ENCODE measurements at regions not wholly inside any gene's neighbourhood (a gene's known extent, or its start where the extent isn't known, plus 50 kb on each side); places are given as distances from the start of the nearest gene placed in this dataset.

DNA sequence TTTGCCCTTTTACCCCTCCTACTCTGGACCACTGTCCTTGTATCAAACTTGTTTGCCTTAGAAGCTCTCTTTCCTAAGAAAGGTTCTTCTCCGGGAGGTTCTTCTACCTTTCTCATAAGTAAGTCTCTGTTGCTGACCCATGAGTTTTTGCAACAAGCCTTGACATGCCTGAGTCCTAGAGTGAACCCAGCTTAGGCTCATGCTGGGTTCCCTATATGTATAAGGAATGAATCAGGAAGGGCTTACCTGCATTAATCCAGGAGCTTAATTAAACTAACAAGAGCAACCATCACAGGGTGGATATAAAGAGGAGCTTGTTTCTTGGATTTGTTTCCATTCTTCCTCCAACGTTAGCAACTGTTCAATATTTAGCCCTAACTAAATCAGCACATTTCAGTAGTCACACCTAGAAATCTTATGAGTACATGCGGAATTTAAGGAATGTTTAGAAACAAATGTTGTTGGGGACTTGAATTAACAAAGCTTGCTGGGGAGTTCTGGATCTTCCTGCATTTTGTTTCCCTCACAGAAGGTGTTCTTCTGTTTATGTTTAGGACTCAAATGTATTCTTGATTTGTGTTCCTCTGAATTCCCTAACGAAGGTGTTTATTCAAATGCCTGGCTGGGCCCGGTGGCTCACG is 64.3 kb upstream of the RAB3GAP2 start:
- TF ChIP-seq EZH2 (IDR thresholded peaks at IDR 0.05; ENCODE audit: insufficient read depth, poor library complexity, severe bottlenecking) = no peak
- no peak for TF ChIP-seq EZH2phosphoT487 (IDR thresholded peaks at IDR 0.05; ENCODE audit: insufficient read depth, low read depth)
- Histone ChIP-seq H3K27ac (no peak overlapping the region), H3K4me2 (ENCODE audit: unreplicated experiment) (no peak overlapping the region), H3K9ac (no peak overlapping the region), H3K9me3 (ENCODE audit: low read depth) (no peaks in the 10 kb centered on the region), H2AFZ (no peak overlapping the region), H3K79me2 (ENCODE audit: insufficient read depth) (no peaks in the 10 kb centered on the region), H3K9me2 (ENCODE audit: insufficient read depth) (no peaks in the 10 kb centered on the region), H3K4me1 (ENCODE audit: insufficient read depth) (no peaks in the 10 kb centered on the region), H3K27me3 (replicated peaks; ENCODE audit: insufficient read depth) (no peaks in the 10 kb centered on the region), H4K20me1 (ENCODE audit: insufficient read depth) (no peaks in the 10 kb centered on the region), H3K36me3 (ENCODE audit: low read depth) (no peaks in the 10 kb centered on the region), H3F3A (ENCODE audit: insufficient read depth) (no peaks in the 10 kb centered on the region), H3K4me3 (no peak overlapping the region)
- in situ Hi-C loops (cut with MboI) = no loop called here
- WGBS, 2 experiments (ENCODE audit: low coverage in 1 of 2, low lambda C conversion rate in 2 of 2, missing lambda C conversion rate in 2 of 2) = 69 to 70% methylated on average over 6 of the region's 6 CpGs
- DNase-seq = no peak

GRCh38 chr1:220335668-220336067 is 63.4 kb upstream of the RAB3GAP2 start:
- TF ChIP-seq EZH2 (IDR thresholded peaks at IDR 0.05; ENCODE audit: insufficient read depth, poor library complexity, severe bottlenecking) (no peak), EZH2phosphoT487 (IDR thresholded peaks at IDR 0.05; ENCODE audit: insufficient read depth, low read depth) (no peak)
- DNase-seq = no peak
- Histone ChIP-seq H3K9me3 (ENCODE audit: low read depth) (no peaks in the 10 kb centered on the region), H3K4me1 (ENCODE audit: insufficient read depth) (no peaks in the 10 kb centered on the region), H2AFZ (no peak overlapping the region), H3K36me3 (ENCODE audit: low read depth) (no peaks in the 10 kb centered on the region), H3K27ac (no peak overlapping the region), H3F3A (ENCODE audit: insufficient read depth) (no peaks in the 10 kb centered on the region), H4K20me1 (ENCODE audit: insufficient read depth) (no peaks in the 10 kb centered on the region), H3K79me2 (ENCODE audit: insufficient read depth) (no peaks in the 10 kb centered on the region), H3K9ac (no peak overlapping the region), H3K4me3 (no peak overlapping the region), H3K27me3 (replicated peaks; ENCODE audit: insufficient read depth) (no peaks in the 10 kb centered on the region), H3K9me2 (ENCODE audit: insufficient read depth) (no peaks in the 10 kb centered on the region), H3K4me2 (ENCODE audit: unreplicated experiment) (no peak overlapping the region)
- 37 to 42% methylated on average over 4 of the region's 4 CpGs for WGBS, 2 experiments (ENCODE audit: low coverage in 1 of 2, low lambda C conversion rate in 2 of 2, missing lambda C conversion rate in 2 of 2)
- in situ Hi-C loops (cut with MboI) = no loop called here

DNA sequence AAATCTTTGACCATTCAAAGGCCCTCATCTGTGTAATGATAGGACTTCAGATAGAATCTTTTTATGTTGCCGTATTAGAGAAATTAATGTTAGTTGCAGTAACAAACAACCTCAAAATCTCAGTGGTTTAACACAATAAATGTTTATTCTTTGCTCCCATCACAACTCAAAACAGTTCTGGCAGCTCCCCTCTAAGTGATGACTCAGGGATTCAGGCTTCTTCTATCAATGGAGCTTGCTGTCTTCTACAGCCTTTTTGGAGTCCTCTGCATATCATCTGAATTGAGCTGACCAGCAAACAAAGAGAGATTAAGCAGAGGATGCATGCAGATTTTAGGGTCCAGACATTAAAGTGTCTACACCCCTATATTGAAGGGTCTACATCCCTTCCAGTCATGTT is 59.1 kb upstream of the RAB3GAP2 start:
- no peaks in the 10 kb centered on the region for H3K9me2 ChIP-seq (ENCODE audit: insufficient read depth)

GRCh38 chr1:220330265-220330664 is 58.0 kb upstream of the RAB3GAP2 start:
- Histone ChIP-seq H3K9me2 (ENCODE audit: insufficient read depth) (no peaks in the 10 kb centered on the region), H3K36me3 (ENCODE audit: low read depth) (no peaks in the 10 kb centered on the region), H3K27me3 (replicated peaks; ENCODE audit: insufficient read depth) (no peaks in the 10 kb centered on the region), H3K4me3 (no peak overlapping the region), H3K27ac (no peak overlapping the region), H3K9me3 (ENCODE audit: low read depth) (no peaks in the 10 kb centered on the region), H3K9ac (no peak overlapping the region), H4K20me1 (ENCODE audit: insufficient read depth) (no peaks in the 10 kb centered on the region), H3K79me2 (ENCODE audit: insufficient read depth) (no peaks in the 10 kb centered on the region), H3K4me2 (ENCODE audit: unreplicated experiment) (no peak overlapping the region), H3K4me1 (ENCODE audit: insufficient read depth) (no peaks in the 10 kb centered on the region), H2AFZ (no peak overlapping the region), H3F3A (ENCODE audit: insufficient read depth) (no peaks in the 10 kb centered on the region)
- TF ChIP-seq EZH2 (IDR thresholded peaks at IDR 0.05; ENCODE audit: insufficient read depth, poor library complexity, severe bottlenecking) = no peak
- TF ChIP-seq EZH2phosphoT487 (IDR thresholded peaks at IDR 0.05; ENCODE audit: insufficient read depth, low read depth) = no peak
- no peak for DNase-seq
- 48 to 49% methylated on average over 3 of the region's 3 CpGs for WGBS, 2 experiments (ENCODE audit: low coverage in 1 of 2, low lambda C conversion rate in 2 of 2, missing lambda C conversion rate in 2 of 2)
- in situ Hi-C loops (cut with MboI) = no loop called here

More for the DNA sequence above, 59.1 kb upstream of the RAB3GAP2 start:
- in situ Hi-C loops (cut with MboI) = no loop called here
- no peak overlapping the region for H3K27ac ChIP-seq
- no peak for DNase-seq
- H2AFZ ChIP-seq = no peak overlapping the region
- no peaks in the 10 kb centered on the region for H3K36me3 ChIP-seq (ENCODE audit: low read depth)
- H3K4me2 ChIP-seq (ENCODE audit: unreplicated experiment) = no peak overlapping the region
- no peaks in the 10 kb centered on the region for H3F3A ChIP-seq (ENCODE audit: insufficient read depth)
- no peaks in the 10 kb centered on the region for H3K9me3 ChIP-seq (ENCODE audit: low read depth)
- H3K4me3 ChIP-seq = no peak overlapping the region
- H3K79me2 ChIP-seq (ENCODE audit: insufficient read depth) = no peaks in the 10 kb centered on the region
- H3K4me1 ChIP-seq (ENCODE audit: insufficient read depth) = no peaks in the 10 kb centered on the region
- no peak for TF ChIP-seq EZH2 (IDR thresholded peaks at IDR 0.05; ENCODE audit: insufficient read depth, poor library complexity, severe bottlenecking)
- no peak for TF ChIP-seq EZH2phosphoT487 (IDR thresholded peaks at IDR 0.05; ENCODE audit: insufficient read depth, low read depth)
- no peaks in the 10 kb centered on the region for H4K20me1 ChIP-seq (ENCODE audit: insufficient read depth)
- no peak overlapping the region for H3K9ac ChIP-seq
- no peaks in the 10 kb centered on the region for H3K27me3 ChIP-seq (replicated peaks; ENCODE audit: insufficient read depth)
- whole genome bisulfite sequencing, 2 experiments (ENCODE audit: low coverage in 1 of 2, low lambda C conversion rate in 2 of 2, missing lambda C conversion rate in 2 of 2) = 81 to 100% methylated on average over 1 of the region's 1 CpG
